ENCODE measurements at regions not wholly inside any gene's neighbourhood (a gene's known extent, or its start where the extent isn't known, plus 50 kb on each side); places are given as distances from the start of the nearest gene placed in this dataset.

DNA sequence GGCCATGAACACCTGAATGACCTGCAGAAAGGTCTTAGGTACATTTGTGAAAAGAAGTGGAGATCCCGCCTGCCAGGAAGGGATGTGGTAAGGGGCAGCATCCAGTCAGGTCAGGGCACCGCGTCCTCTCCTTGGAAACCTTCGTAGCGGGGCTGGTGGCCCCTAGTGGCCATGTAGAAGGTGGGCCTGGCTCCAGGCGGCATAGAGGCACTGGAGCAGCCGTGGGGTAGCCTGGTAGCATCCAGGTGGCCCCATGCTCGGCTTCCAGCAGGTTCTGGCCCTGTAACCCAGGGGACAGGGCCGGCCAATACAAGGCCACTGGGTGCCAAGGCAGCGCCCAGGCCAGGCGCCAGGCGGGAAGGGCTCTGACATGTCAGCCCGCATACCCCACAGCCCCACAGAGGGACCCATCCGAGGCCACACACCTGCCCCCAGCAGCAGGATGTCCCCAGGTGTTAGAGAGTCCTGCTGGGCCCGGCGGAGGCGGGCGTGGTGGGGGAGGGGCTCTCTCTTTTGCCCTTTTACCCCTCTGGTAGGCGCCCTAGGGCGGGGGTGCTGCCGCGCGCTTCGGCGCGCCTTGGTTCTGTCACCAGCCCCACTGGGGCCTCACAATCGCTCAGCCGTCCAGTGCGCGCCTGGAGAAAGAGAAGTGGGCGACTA, 58.3 kb upstream of the SPATA31E1 start:
- no peak for DNase-seq

- DNase-seq, result no peak
Observed at GRCh38 chr9:87824886-87825285, 57.8 kb upstream of the SPATA31E1 start.

GRCh38 chr9:87826331-87826730, 56.3 kb upstream of the SPATA31E1 start:
- DNase-seq, result no peak

GRCh38 chr9:87827341-87827740, 55.3 kb upstream of the SPATA31E1 start:
- peak; percentile 7 for DNase-seq

- no peak for DNase-seq
Observed at GRCh38 chr9:87829756-87830155, 52.9 kb upstream of the SPATA31E1 start.

DNA sequence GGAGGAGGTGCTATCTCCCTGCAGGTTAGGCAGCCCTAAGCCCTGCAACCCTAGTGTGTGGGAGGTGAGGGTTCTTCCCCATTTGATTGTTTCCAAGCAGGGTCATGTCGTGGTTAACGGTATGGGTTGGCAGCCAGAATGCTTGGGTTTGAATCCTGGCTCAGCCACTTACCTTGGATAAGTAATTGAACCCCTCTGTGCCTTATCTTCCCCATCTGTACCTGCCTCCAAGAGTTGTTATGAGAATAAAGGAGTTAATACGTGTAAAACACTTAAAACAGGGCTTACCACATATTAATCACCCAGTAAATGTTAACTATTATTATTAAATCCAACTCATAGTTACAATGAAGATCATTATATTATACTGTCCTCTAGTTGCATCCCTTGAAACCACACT, 52.2 kb upstream of the SPATA31E1 start:
- DNase-seq, result no peak

DNA sequence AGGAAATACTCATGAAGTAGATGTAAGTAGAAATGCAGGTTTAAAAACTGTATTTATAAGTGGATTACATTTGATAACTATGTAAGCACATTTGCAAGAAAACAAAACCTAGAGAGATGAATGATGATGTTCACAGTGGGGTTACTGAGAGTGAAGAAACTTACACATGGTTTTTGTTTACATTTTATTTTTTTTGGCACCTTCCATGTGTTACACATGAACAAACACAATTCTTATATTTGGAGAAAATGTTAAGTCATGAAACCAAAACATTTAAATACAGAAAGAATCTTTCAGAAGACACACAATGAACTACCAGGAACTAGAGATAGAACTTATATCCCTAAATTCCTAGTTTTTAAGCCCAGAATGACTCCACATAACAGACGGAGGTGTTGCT, 51.5 kb upstream of the SPATA31E1 start:
- DNase-seq, result no peak
